ENCODE measurements at regions not wholly inside any gene's neighbourhood (a gene's known extent, or its start where the extent isn't known, plus 50 kb on each side); places are given as distances from the start of the nearest gene placed in this dataset.

DNA sequence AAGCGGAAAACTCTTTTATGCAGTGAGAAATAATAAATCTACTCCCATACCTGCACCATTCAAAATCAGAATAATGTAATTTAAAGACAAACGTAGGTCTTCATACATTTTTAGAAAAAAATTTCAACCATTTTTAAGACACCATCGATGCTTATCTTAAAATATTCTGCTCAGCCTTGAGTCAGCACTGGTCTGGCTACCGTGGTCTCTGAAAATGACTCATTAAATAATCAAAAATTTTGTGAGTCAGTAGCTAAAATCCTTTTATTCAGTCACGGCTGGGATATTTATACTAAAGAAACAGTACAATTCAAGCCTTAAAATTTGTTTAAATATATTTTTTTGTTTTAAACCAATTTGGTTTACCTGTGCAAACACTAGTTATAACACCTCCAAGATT is 2862.8 kb upstream of the PCDH20 start:
- intact Hi-C loops (cut with micrococcal nuclease; ENCODE audit: unreplicated experiment): no loop called here
- H3K4me1 ChIP-seq (ENCODE audit: control insufficient read depth, insufficient read depth, low read length): no peaks in the 10 kb centered on the region
- no peak overlapping the region for H3K4me2 ChIP-seq (ENCODE audit: control insufficient read depth, insufficient read depth)
- 2% methylated on average over 5 of the region's 5 CpGs for WGBS (ENCODE audit: insufficient coverage, insufficient replicate concordance, low lambda C conversion rate, missing lambda C conversion rate)
- H2AFZ ChIP-seq (ENCODE audit: control insufficient read depth, low read depth, low read length): no peak overlapping the region
- in situ Hi-C loops (cut with MboI): no loop called here
- ATAC-seq: no peak
- H3K9me3 ChIP-seq (replicated peaks; ENCODE audit: control insufficient read depth, insufficient read depth, low read length): no peaks in the 10 kb centered on the region
- no peak overlapping the region for H3K27ac ChIP-seq (ENCODE audit: control insufficient read depth, insufficient read depth)
- no peak for FAIRE-seq
- SMC1A ChIA-PET (ENCODE audit: uncharacterized antibody, unreplicated experiment): no interaction called here
- H3K36me3 ChIP-seq (ENCODE audit: control insufficient read depth in 2 of 2, insufficient read depth in 2 of 2, low read length in 1 of 2): no peaks in the 10 kb centered on the region
- no peak for DNase-seq (ENCODE audit: low read depth, low spot score)
- no peak overlapping the region for H3K9ac ChIP-seq (ENCODE audit: control insufficient read depth, insufficient read depth, low read length)
- H3K79me2 ChIP-seq (ENCODE audit: control insufficient read depth, insufficient read depth, low read length): no peaks in the 10 kb centered on the region
- no peak for TF ChIP-seq IKZF1 (conservative IDR thresholded peaks at IDR 0.05)
- no peak for TF ChIP-seq PAX5 (IDR thresholded peaks at IDR 0.05; ENCODE audit: borderline replicate concordance, low read depth, low read length)
- TF ChIP-seq SREBF2 (IDR thresholded peaks at IDR 0.05; ENCODE audit: low read length): no peak
- no peak for TF ChIP-seq STAT1 (conservative IDR thresholded peaks at IDR 0.05)
- no peak for TF ChIP-seq HDGF (IDR thresholded peaks at IDR 0.05)
- H4K20me1 ChIP-seq (ENCODE audit: control insufficient read depth, insufficient read depth): no peaks in the 10 kb centered on the region
- H3K4me3 ChIP-seq: no peak overlapping the region
- CTCF ChIA-PET: no interaction called here
- BruUV-seq (replicated peaks): no TSS peak
- POLR2A ChIA-PET: no interaction called here
- no peaks in the 10 kb centered on the region for H3K27me3 ChIP-seq (replicated peaks in 1 of 2; ENCODE audit: control insufficient read depth in 2 of 2, insufficient read depth in 2 of 2, low read length in 1 of 2)
- RAD21 ChIA-PET (ENCODE audit: unreplicated experiment): no interaction called here

DNA sequence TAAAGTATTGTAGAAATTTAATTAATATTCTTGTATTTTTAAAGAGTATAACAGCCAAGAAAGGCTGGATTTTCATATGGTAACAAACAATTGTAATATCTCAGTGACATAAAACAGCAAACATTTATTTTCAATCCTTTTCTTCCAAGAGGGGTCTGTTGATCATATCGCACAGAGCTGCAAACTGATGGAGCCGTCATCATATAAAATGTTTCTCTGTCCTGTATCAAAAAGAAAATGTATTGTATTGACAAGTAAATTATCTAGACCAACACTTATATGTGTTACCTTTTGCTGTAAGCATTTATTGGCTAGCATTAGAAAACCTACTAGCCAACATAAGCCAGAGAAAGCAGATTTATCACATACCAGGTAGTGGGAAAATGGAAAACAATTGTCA is 2861.4 kb upstream of the PCDH20 start:
- no peaks in the 10 kb centered on the region for H3K79me2 ChIP-seq (ENCODE audit: control insufficient read depth, insufficient read depth, low read length)
- no peaks in the 10 kb centered on the region for H3K4me1 ChIP-seq (ENCODE audit: control insufficient read depth, insufficient read depth, low read length)
- ATAC-seq (no peak), DNase-seq (ENCODE audit: low read depth, low spot score) (no peak), FAIRE-seq (no peak)
- no peak overlapping the region for H3K9ac ChIP-seq (ENCODE audit: control insufficient read depth, insufficient read depth, low read length)
- POLR2A ChIA-PET: no interaction called here
- H3K27ac ChIP-seq (ENCODE audit: control insufficient read depth, insufficient read depth): no peak overlapping the region
- TF ChIP-seq FOS (IDR thresholded peaks at IDR 0.05; ENCODE audit: borderline replicate concordance, extremely low read depth, insufficient read length) (no peak), ZNF384 (IDR thresholded peaks at IDR 0.05; ENCODE audit: borderline replicate concordance, low read depth, low read length) (no peak), SMAD5 (IDR thresholded peaks at IDR 0.05; ENCODE audit: low read depth) (no peak)
- TF ChIP-seq, protein P1, sequence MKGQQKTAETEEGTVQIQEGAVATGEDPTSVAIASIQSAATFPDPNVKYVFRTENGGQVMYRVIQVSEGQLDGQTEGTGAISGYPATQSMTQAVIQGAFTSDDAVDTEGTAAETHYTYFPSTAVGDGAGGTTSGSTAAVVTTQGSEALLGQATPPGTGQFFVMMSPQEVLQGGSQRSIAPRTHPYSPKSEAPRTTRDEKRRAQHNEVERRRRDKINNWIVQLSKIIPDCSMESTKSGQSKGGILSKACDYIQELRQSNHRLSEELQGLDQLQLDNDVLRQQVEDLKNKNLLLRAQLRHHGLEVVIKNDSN (IDR thresholded peaks at IDR 0.05; ENCODE audit: borderline replicate concordance, extremely low read length, insufficient read depth, low read depth, low read length): no peak
- H3K4me2 ChIP-seq (ENCODE audit: control insufficient read depth, insufficient read depth): no peak overlapping the region
- H4K20me1 ChIP-seq (ENCODE audit: control insufficient read depth, insufficient read depth): no peaks in the 10 kb centered on the region
- H3K27me3 ChIP-seq (replicated peaks in 1 of 2; ENCODE audit: control insufficient read depth in 2 of 2, insufficient read depth in 2 of 2, low read length in 1 of 2): no peaks in the 10 kb centered on the region
- intact Hi-C loops (cut with micrococcal nuclease; ENCODE audit: unreplicated experiment): no loop called here
- no peak overlapping the region for H2AFZ ChIP-seq (ENCODE audit: control insufficient read depth, low read depth, low read length)
- no peaks in the 10 kb centered on the region for H3K9me3 ChIP-seq (replicated peaks; ENCODE audit: control insufficient read depth, insufficient read depth, low read length)
- no peaks in the 10 kb centered on the region for H3K36me3 ChIP-seq (ENCODE audit: control insufficient read depth in 2 of 2, insufficient read depth in 2 of 2, low read length in 1 of 2)
- RAD21 ChIA-PET (ENCODE audit: unreplicated experiment): no interaction called here
- 21% methylated on average over 2 of the region's 2 CpGs for WGBS (ENCODE audit: insufficient coverage, insufficient replicate concordance, low lambda C conversion rate, missing lambda C conversion rate)
- CTCF ChIA-PET: no interaction called here
- SMC1A ChIA-PET (ENCODE audit: uncharacterized antibody, unreplicated experiment): no interaction called here
- no peak overlapping the region for H3K4me3 ChIP-seq
- BruUV-seq (replicated peaks): no TSS peak
- in situ Hi-C loops (cut with MboI): no loop called here
